H9 (cell line): ENCODE measurements at regions not wholly inside any gene's neighbourhood (a gene's known extent, or its start where the extent isn't known, plus 50 kb on each side); places are given as distances from the start of the nearest gene placed in this dataset.

Experiments used
- DNase-seq: peaks from one replicate; pipeline ENCODE4 v3.0.0-alpha.2; 2017
- H2AFZ ChIP-seq: one replicate; pipeline ENCODE4 v1.6.1; 2013; ENCODE audit warnings: mild to moderate bottlenecking, low read length, control low read depth, moderate library complexity
- H2AK5ac ChIP-seq: 2 replicates; pipeline ENCODE4 v1.6.1; 2013; ENCODE audit warnings: low read length, control low read depth, mixed read lengths; ENCODE audit not compliant: insufficient read length
- H2BK120ac ChIP-seq: one replicate; pipeline ENCODE4 v1.6.1; 2013; ENCODE audit warnings: low read depth, mild to moderate bottlenecking, low read length, control low read depth, inconsistent platforms; ENCODE audit not compliant: poor library complexity, severe bottlenecking
- H2BK12ac ChIP-seq: 2 replicates; pipeline ENCODE4 v1.6.1; 2013; ENCODE audit warnings: low read length, control low read depth, mixed read lengths, low read depth; ENCODE audit not compliant: insufficient read length
- H2BK15ac ChIP-seq: 2 replicates; pipeline ENCODE4 v1.6.1; 2013; ENCODE audit warnings: low read depth, low read length, control low read depth
- H2BK20ac ChIP-seq: one replicate; pipeline ENCODE4 v1.6.1; 2013; ENCODE audit warnings: low read depth, mild to moderate bottlenecking, low read length, control low read depth, inconsistent platforms; ENCODE audit not compliant: poor library complexity, severe bottlenecking
- H2BK5ac ChIP-seq: 2 replicates; pipeline ENCODE4 v1.6.1; 2013; ENCODE audit warnings: low read length, control low read depth, mixed read lengths; ENCODE audit not compliant: insufficient read length
- H3K14ac ChIP-seq: 2 replicates; pipeline ENCODE4 v1.6.1; 2013; ENCODE audit warnings: low read length, control low read depth; ENCODE audit not compliant: insufficient read depth
- H3K18ac ChIP-seq: 2 replicates; pipeline ENCODE4 v1.6.1; 2013; ENCODE audit warnings: low read depth, mild to moderate bottlenecking, mixed read lengths, low read length, control low read depth; ENCODE audit not compliant: insufficient read length
- H3K23ac ChIP-seq: 2 replicates; pipeline ENCODE4 v1.6.1; 2013; ENCODE audit warnings: low read length, control low read depth, mixed read lengths, low read depth; ENCODE audit not compliant: insufficient read length
- H3K23me2 ChIP-seq: 2 replicates; pipeline ENCODE4 v1.6.1; 2013; ENCODE audit warnings: low read depth, mild to moderate bottlenecking, mixed read lengths, low read length, control low read depth; ENCODE audit not compliant: insufficient read length, poor library complexity, severe bottlenecking
- H3K27ac ChIP-seq: 2 replicates; pipeline ENCODE4 v1.5.1; 2013; ENCODE audit warnings: low read length, control low read depth, mixed read lengths, low read depth; ENCODE audit not compliant: insufficient read length
- H3K27me3 ChIP-seq: 2 replicates; pipeline ENCODE4 v1.6.1; 2013; ENCODE audit warnings: low read length, control low read depth, inconsistent platforms; ENCODE audit not compliant: insufficient read depth
- H3K4ac ChIP-seq: 2 replicates; pipeline ENCODE4 v1.6.1; 2013; ENCODE audit warnings: low read depth, mild to moderate bottlenecking, control low read depth, inconsistent platforms, low read length, moderate library complexity
- H3K4me1 ChIP-seq: 2 replicates; pipeline ENCODE4 v1.6.1; 2013; ENCODE audit warnings: low read length, control low read depth, inconsistent platforms; ENCODE audit not compliant: insufficient read depth
- H3K4me2 ChIP-seq: 2 replicates; pipeline ENCODE4 v1.6.1; 2013; ENCODE audit warnings: low read length, control low read depth, mixed read lengths; ENCODE audit not compliant: insufficient read length, insufficient read depth
- H3K56ac ChIP-seq: 2 replicates; pipeline ENCODE4 v1.6.1; 2013; ENCODE audit warnings: low read depth, mild to moderate bottlenecking, mixed read lengths, low read length, control low read depth; ENCODE audit not compliant: insufficient read length
- H3K79me1 ChIP-seq: 2 replicates; pipeline ENCODE4 v1.6.1; 2013; ENCODE audit warnings: low read depth, mild to moderate bottlenecking, moderate library complexity, low read length, control low read depth, inconsistent platforms; ENCODE audit not compliant: insufficient read depth, poor library complexity, severe bottlenecking
- H3K79me2 ChIP-seq: 2 replicates; pipeline ENCODE4 v1.6.1; 2013; ENCODE audit warnings: low read length, control low read depth, inconsistent platforms; ENCODE audit not compliant: insufficient read depth
- H3K9ac ChIP-seq: 2 replicates; pipeline ENCODE4 v1.6.1; 2013; ENCODE audit warnings: low read length, control low read depth, mixed read lengths; ENCODE audit not compliant: insufficient read length; ENCODE audit errors: extremely low read depth
- H3K9me3 ChIP-seq: one replicate; pipeline ENCODE4 v1.6.1; 2013; ENCODE audit warnings: low read depth, low read length, inconsistent platforms; ENCODE audit not compliant: control insufficient read depth
- H3T11ph ChIP-seq: one replicate; pipeline ENCODE4 v1.6.1; 2013; ENCODE audit warnings: mild to moderate bottlenecking, low read length, control low read depth, inconsistent platforms
- H4K20me1 ChIP-seq: one replicate; pipeline ENCODE4 v1.6.1; 2013; ENCODE audit not compliant: control insufficient read depth, insufficient read length, insufficient read depth
- H4K5ac ChIP-seq: 2 replicates; pipeline ENCODE4 v1.6.1; 2013; ENCODE audit warnings: low read depth, mild to moderate bottlenecking, mixed read lengths, low read length, control low read depth; ENCODE audit not compliant: insufficient read length
- H4K8ac ChIP-seq: replicated peaks from 2 replicates; pipeline ENCODE4 v1.6.1; 2013; ENCODE audit warnings: low read length, control low read depth, mixed read lengths, low read depth; ENCODE audit not compliant: insufficient read length
- H4K91ac ChIP-seq: 2 replicates; pipeline ENCODE4 v1.6.1; 2013; ENCODE audit warnings: low read depth, mild to moderate bottlenecking, moderate library complexity, mixed read lengths, low read length, control low read depth; ENCODE audit not compliant: insufficient read length
- H3K27ac Mint-ChIP-seq, 3 experiments: 2 replicates in 2 of 3; 3 replicates in 1 of 3; pipeline ENCODE4 v1.8.0; 2020 to 2021; ENCODE audit warnings: mixed read lengths in 3 of 3, mild to moderate bottlenecking in 1 of 3, moderate library complexity in 1 of 3
- H3K27me3 Mint-ChIP-seq: 2 replicates; pipeline ENCODE4 v1.8.0; 2021; ENCODE audit warnings: low read depth, mild to moderate bottlenecking, moderate library complexity, mixed read lengths
- H3K36me3 Mint-ChIP-seq, 3 experiments: 2 replicates in 2 of 3; 3 replicates in 1 of 3; pipeline ENCODE4 v1.8.0; 2020 to 2021; ENCODE audit warnings: low read depth in 3 of 3, mixed read lengths in 3 of 3; ENCODE audit not compliant: insufficient read depth in 1 of 3
- H3K4me1 Mint-ChIP-seq, 2 experiments: 2 replicates each; pipeline ENCODE4 v1.8.0; 2020; ENCODE audit warnings: mixed read lengths in 2 of 2
- H3K4me3 Mint-ChIP-seq, 2 experiments: 2 replicates in 1 of 2; 3 replicates in 1 of 2; pipeline ENCODE4 v1.8.0; 2020 to 2021; ENCODE audit warnings: mild to moderate bottlenecking in 2 of 2, mixed read lengths in 2 of 2, moderate library complexity in 1 of 2
- H3K9me3 Mint-ChIP-seq, 2 experiments: 2 replicates in 1 of 2; 3 replicates in 1 of 2; pipeline ENCODE4 v1.8.0; 2020; ENCODE audit warnings: mild to moderate bottlenecking in 2 of 2, mixed read lengths in 2 of 2, moderate library complexity in 1 of 2
- WGBS: extraction: QIAGEN DNeasy Blood & Tissue Kit; methylation state at CpG from one replicate; pipeline ENCODE4 v1.1.7; 2013; ENCODE audit warnings: missing lambda C conversion rate, low lambda C conversion rate, mixed read lengths; ENCODE audit not compliant: insufficient read length; ENCODE audit errors: extremely low coverage; 5-methylcytosine and 5-hydroxymethylcytosine counted together
- TF ChIP-seq, protein P1 (sequence below): fragments of 200-600 bp; sonication (generic); conservative IDR thresholded peaks from 3 replicates; pipeline ENCODE4 v1.8.0; 2021; ENCODE audit warnings: antibody characterized with exemption, mild to moderate bottlenecking

DNA sequence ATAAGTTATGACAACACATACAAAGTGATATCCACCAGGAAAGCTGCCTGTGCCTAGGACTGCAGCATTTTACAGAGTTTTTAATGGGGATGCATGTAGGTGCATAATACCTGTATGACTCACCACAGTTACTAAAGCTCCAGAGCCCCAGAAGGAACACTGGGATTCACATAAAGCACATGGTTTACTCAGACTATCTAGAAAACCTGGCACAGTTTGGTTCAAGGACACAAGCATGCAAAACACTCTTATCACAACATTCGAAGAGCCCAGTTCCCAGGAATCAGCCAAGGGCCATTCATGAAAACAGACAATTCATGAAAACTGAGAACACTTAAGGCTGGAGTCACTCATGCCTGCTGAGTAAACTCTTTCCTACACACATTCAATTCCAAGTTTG lies 261.0 kb downstream of the PYDC2 start:
- WGBS = no CpG with 5 or more reads among the region's 1 CpG
- no peak overlapping the region for H2BK15ac ChIP-seq

More for the DNA sequence above, 261.0 kb downstream of the PYDC2 start:
- no peak overlapping the region for H2BK5ac ChIP-seq
- H3K4me1 ChIP-seq = no peaks in the 10 kb centered on the region
- no peaks in the 10 kb centered on the region for H4K20me1 ChIP-seq
- H3K9ac ChIP-seq = no peak overlapping the region
- no peaks in the 10 kb centered on the region for H3K23me2 ChIP-seq
- DNase-seq = no peak
- H3K36me3 Mint-ChIP-seq = no peaks in the 10 kb centered on the region
- no peaks in the 10 kb centered on the region for H3K27me3 Mint-ChIP-seq
- H3K79me1 ChIP-seq = no peaks in the 10 kb centered on the region
- no peak overlapping the region for H2BK120ac ChIP-seq
- H2AK5ac ChIP-seq = no peak overlapping the region
- H3K56ac ChIP-seq = no peak overlapping the region
- no peaks in the 10 kb centered on the region for H3K27me3 ChIP-seq
- H2AFZ ChIP-seq = peak overlapping the region; percentile 29
- H3T11ph ChIP-seq = no peak overlapping the region
- H3K27ac ChIP-seq = no peak overlapping the region
- no peak overlapping the region for H4K91ac ChIP-seq
- no peak overlapping the region for H3K4ac ChIP-seq
- H3K4me3 Mint-ChIP-seq = no peak overlapping the region
- no peak overlapping the region for H3K14ac ChIP-seq
- H3K23ac ChIP-seq = no peak overlapping the region
- H3K9me3 ChIP-seq = no peaks in the 10 kb centered on the region
- H4K8ac ChIP-seq = no peak overlapping the region
- no peak overlapping the region for H3K27ac Mint-ChIP-seq
- H2BK20ac ChIP-seq = no peak overlapping the region
- H3K4me1 Mint-ChIP-seq = peaks cover 0 to 2% of the 10 kb centered on the region in 2 experiments; a peak in 1 of 4 replicates
- no peaks in the 10 kb centered on the region for H3K79me2 ChIP-seq
- TF ChIP-seq, protein P1, sequence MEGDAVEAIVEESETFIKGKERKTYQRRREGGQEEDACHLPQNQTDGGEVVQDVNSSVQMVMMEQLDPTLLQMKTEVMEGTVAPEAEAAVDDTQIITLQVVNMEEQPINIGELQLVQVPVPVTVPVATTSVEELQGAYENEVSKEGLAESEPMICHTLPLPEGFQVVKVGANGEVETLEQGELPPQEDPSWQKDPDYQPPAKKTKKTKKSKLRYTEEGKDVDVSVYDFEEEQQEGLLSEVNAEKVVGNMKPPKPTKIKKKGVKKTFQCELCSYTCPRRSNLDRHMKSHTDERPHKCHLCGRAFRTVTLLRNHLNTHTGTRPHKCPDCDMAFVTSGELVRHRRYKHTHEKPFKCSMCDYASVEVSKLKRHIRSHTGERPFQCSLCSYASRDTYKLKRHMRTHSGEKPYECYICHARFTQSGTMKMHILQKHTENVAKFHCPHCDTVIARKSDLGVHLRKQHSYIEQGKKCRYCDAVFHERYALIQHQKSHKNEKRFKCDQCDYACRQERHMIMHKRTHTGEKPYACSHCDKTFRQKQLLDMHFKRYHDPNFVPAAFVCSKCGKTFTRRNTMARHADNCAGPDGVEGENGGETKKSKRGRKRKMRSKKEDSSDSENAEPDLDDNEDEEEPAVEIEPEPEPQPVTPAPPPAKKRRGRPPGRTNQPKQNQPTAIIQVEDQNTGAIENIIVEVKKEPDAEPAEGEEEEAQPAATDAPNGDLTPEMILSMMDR = no peak
- no peak overlapping the region for H3K18ac ChIP-seq
- no peaks in the 10 kb centered on the region for H3K9me3 Mint-ChIP-seq
- no peak overlapping the region for H4K5ac ChIP-seq
- H2BK12ac ChIP-seq = no peak overlapping the region
- no peak overlapping the region for H3K4me2 ChIP-seq
